Fibroblast of mammary gland (primary cell): ENCODE measurements at regions not wholly inside any gene's neighbourhood (a gene's known extent, or its start where the extent isn't known, plus 50 kb on each side); places are given as distances from the start of the nearest gene placed in this dataset.
A peak's percentile ranks its signal among the peaks of the same experiment; 100 is the strongest.
"Not testable (repeated sequence)": the region's sequence is repeated elsewhere in the genome, so short reads cannot be mapped to it uniquely, and the experiment has no call there.

Source experiments
- DNase-seq: peaks from one replicate; pipeline ENCODE4 v3.0.0-alpha.2; 2010; ENCODE audit warnings: low read depth
- H3K4me3 ChIP-seq: 2 replicates; pipeline ENCODE4 v1.5.1; 2011; ENCODE audit warnings: low read depth, mild to moderate bottlenecking, low read length, moderate library complexity; ENCODE audit not compliant: control insufficient read depth

- H3K4me3 ChIP-seq, DNase-seq: not testable (repeated sequence)
These were observed 118.3 kb downstream of the LRRC37A3 start for GRCh38 chr17:64800987-64801386.

- not testable (repeated sequence) for DNase-seq, H3K4me3 ChIP-seq
These were observed 118.8 kb downstream of the LRRC37A3 start for GRCh38 chr17:64800361-64800895.

- DNase-seq, H3K4me3 ChIP-seq: not testable (repeated sequence)
These were observed 119.6 kb downstream of the LRRC37A3 start for GRCh38 chr17:64799543-64800188.

- H3K4me3 ChIP-seq, DNase-seq: not testable (repeated sequence)
These were observed 120.3 kb downstream of the LRRC37A3 start for GRCh38 chr17:64798961-64799360.

GRCh38 chr17:64798489-64798790, 120.8 kb downstream of the LRRC37A3 start:
- not testable (repeated sequence) for DNase-seq, H3K4me3 ChIP-seq

- H3K4me3 ChIP-seq: not testable (repeated sequence)
These were observed 121.4 kb downstream of the LRRC37A3 start for GRCh38 chr17:64797746-64798488.

GRCh38 chr17:64795342-64795741, 123.9 kb downstream of the LRRC37A3 start:
- DNase-seq, H3K4me3 ChIP-seq: not testable (repeated sequence)

More at GRCh38 chr17:64797746-64798488, 121.4 kb downstream of the LRRC37A3 start:
- not testable (repeated sequence) for DNase-seq

- not testable (repeated sequence) for DNase-seq, H3K4me3 ChIP-seq
These were observed 124.6 kb downstream of the LRRC37A3 start for GRCh38 chr17:64794548-64795274.

- not testable (repeated sequence) for DNase-seq, H3K4me3 ChIP-seq
These were observed 125.2 kb downstream of the LRRC37A3 start for GRCh38 chr17:64794113-64794512.

- peak; percentile 60 for DNase-seq
- not testable (repeated sequence) for H3K4me3 ChIP-seq
These were observed 126.3 kb downstream of the LRRC37A3 start for GRCh38 chr17:64792793-64793575.

- not testable (repeated sequence) for DNase-seq
These were observed 127.0 kb downstream of the LRRC37A3 start for GRCh38 chr17:64792276-64792675.

GRCh38 chr17:64791691-64792090, 127.6 kb downstream of the LRRC37A3 start:
- not testable (repeated sequence) for DNase-seq, H3K4me3 ChIP-seq

More at GRCh38 chr17:64792276-64792675, 127.0 kb downstream of the LRRC37A3 start:
- H3K4me3 ChIP-seq: not testable (repeated sequence)

GRCh38 chr17:64791226-64791625, 128.1 kb downstream of the LRRC37A3 start:
- H3K4me3 ChIP-seq, DNase-seq: not testable (repeated sequence)

- H3K4me3 ChIP-seq, DNase-seq: not testable (repeated sequence)
These were observed 128.6 kb upstream of the SMURF2 start for GRCh38 chr17:64790690-64791089.

- not testable (repeated sequence) for H3K4me3 ChIP-seq, DNase-seq
These were observed 128.1 kb upstream of the SMURF2 start for GRCh38 chr17:64790193-64790592.

- not testable (repeated sequence) for DNase-seq, H3K4me3 ChIP-seq
These were observed 126.9 kb upstream of the SMURF2 start for GRCh38 chr17:64789061-64789445.
